ENCODE measurements at regions not wholly inside any gene's neighbourhood (a gene's known extent, or its start where the extent isn't known, plus 50 kb on each side); places are given as distances from the start of the nearest gene placed in this dataset.

- no peak for TF ChIP-seq CTCF (IDR thresholded peaks at IDR 0.05)
- no peak for TF ChIP-seq EZH2phosphoT487 (IDR thresholded peaks at IDR 0.05)
- TF ChIP-seq EZH2 (IDR thresholded peaks at IDR 0.05), result no peak
Measured at GRCh38 chr18:71012789-71013188, 723.9 kb downstream of the SOCS6 start.
